HG03103 (cell line): ENCODE measurements at regions not wholly inside any gene's neighbourhood (a gene's known extent, or its start where the extent isn't known, plus 50 kb on each side); places are given as distances from the start of the nearest gene placed in this dataset.

ENCODE experiments used
- ATAC-seq: cut with Tn5 transposase; IDR thresholded peaks from one replicate; pipeline ENCODE4 v1.9.1; 2021; ENCODE audit warnings: low read depth; ENCODE audit not compliant: unreplicated experiment

DNA sequence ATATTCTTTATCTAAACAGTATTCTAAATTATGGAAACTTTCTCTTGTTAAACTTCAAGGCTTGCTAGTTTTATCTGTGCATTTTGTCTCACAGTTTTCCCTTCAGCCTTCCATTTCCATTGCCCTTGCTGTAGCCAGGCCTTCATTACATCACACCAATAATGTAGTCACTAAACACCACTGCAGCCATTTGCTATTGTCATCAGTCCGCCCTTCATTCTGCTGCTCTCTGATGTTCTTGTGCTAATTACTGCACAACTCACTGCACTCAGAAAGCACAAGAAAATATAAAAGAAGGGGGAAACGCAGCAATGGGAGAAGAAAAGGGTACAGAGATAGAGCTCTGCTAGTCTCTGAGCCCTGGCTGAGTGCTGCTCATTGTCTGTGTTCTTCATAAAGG, 239.6 kb upstream of the FSTL5 start:
- no peak for ATAC-seq

DNA sequence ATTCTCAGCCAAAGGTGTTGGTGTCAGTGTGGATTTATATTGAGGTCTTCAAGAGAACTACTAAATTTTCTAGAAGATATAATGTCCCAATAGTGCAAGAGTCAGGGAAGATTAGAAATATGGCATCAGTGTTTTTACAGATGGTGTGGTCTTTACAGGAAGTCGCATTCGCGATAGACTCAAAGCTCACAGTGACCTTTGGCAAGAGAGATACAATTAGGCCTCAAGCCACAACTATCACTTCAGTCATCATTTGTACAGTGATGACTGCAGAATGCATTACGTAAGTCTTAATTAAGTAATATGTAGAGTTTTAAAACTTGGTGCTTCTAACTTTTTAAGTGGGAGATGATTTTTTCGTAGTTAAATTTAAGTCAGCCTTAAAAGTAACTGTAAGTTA, 237.2 kb upstream of the FSTL5 start:
- ATAC-seq: no peak

DNA sequence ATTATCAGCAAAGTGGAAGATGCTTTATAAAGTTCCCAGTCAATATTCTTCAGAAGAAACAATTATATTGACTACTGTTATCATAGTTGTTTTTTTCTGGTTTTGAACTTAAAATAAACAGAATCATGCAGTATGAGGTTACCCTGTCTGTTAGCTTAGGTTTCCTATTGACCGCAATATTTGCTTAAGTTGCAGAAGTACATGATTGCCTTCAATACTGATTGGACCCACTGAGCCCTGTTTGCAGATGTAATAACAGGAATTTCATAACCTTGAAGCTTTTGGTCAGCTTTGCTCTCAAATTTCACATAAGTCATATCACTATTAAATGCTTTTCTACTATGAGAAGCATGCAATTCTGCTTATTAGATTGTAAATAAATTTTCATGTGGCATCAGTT, 229.1 kb upstream of the FSTL5 start:
- ATAC-seq: no peak

DNA sequence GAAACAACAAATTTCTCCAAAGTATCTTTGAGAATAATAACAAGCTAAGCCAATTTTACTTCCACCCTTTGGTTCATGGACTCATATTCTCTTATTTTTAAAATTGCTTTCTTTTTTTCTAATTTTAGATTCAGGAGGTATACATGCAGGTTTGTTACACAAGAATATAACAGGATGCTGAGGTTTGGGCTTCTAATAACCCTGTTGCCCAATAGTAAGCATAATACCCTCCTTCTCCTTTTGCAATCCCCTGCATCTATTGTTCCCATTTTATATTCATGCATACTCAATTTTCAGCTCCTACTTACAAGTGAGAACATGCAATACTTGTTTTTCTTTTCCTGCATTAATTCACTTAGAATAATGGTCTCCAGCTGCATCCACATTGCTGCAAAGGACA, 202.3 kb upstream of the FSTL5 start:
- ATAC-seq: no peak

DNA sequence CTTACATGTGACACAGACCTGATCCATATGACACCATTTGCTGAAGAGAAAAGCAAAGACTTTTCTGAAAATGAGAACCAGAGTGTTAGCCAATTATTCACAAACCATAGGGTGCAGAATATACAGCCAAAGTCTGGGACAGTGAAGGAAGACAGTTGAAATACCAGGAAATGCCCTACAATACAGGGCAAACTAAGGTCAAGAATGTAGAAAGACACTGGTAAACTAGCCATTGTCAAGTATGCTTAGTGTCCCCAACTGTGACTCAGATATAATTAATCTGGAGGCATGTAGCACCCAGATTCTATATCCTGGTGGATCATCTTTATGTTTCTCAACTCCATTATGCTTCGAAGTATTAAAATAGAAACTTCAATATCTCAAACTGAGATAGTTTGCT, 200.9 kb upstream of the FSTL5 start:
- ATAC-seq: no peak

GRCh38 chr4:162360369-162361149, 196.8 kb upstream of the FSTL5 start:
- ATAC-seq: no peak

GRCh38 chr4:162356181-162356580, 192.4 kb upstream of the FSTL5 start:
- ATAC-seq: no peak

DNA sequence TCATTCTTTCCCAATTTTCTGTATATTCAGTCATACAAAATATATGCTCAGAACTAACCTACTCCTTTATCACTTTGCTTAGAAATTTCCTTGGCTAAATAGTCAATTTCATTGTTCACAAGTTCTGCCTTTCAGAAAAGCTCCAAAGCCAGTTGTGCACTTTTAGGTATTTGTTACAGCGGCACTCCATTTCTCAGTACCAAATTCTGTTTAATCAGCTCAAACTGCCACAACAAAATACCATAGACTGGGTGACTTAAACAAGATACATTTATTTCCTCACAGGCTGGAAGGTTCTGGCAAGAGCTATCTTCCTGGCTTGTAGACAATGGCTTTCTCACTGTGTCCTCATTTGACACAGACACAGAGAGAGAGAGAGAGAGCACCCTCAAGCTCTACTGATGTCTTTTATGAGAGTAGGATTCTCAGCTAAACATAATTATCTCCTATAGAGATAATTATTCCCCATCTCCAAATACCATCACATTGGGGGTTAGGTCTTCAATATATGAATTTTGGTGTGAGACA, 188.8 kb upstream of the FSTL5 start:
- no peak for ATAC-seq

DNA sequence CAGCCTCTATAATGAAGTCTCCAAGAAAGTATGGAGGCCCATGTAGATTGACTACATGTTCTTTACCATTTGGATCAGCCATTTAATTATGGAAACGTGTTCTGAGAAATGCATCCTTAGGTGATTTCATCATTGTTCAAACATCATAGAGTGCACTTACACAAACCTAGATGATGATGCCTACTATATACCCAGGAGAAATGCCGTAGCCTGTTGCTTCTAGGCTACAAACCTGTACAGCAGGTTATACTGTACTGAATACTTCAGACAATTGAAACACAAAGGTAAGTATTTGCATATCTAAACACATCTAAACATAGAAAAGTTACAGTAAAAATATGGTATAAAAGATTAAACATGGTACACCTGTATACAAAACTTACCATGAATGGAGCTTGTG, 186.5 kb upstream of the FSTL5 start:
- ATAC-seq: no peak

DNA sequence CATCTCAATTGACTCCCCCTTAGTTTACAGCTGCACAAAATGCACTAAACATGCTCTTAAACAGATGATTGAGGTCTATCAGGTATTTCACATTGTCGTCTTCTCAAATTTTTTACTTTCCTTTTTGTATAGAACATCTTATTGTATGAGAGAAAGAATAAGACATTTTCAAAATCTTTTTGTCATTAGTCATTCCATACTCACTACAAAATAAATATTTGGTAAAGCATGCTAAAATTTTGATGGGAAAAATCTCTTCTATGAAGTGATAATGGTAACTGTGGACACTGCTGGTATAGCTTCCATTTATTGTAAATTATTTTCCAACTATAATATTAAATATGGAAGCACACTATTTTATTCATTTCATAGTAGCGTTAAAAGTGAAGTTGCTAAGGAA, 185.6 kb upstream of the FSTL5 start:
- ATAC-seq: no peak

DNA sequence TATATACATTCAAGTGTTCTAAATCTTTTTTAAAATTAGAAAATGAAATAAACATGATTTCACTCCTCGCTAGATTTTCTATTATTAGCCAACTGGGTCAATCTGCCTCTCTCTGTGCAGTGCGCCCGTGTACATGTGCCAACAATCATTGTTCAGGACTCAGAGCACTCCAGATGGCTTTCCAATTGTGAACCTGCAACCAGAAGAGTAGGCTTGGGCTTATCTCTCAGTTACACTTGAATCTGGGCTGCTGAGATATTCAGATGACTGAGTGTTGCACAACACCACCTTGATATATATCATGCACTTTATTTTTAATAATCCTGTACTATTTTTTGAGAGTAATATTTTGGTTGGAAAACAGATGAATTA, 184.0 kb upstream of the FSTL5 start:
- ATAC-seq: no peak

GRCh38 chr4:162347156-162347841, 183.5 kb upstream of the FSTL5 start:
- ATAC-seq: no peak

DNA sequence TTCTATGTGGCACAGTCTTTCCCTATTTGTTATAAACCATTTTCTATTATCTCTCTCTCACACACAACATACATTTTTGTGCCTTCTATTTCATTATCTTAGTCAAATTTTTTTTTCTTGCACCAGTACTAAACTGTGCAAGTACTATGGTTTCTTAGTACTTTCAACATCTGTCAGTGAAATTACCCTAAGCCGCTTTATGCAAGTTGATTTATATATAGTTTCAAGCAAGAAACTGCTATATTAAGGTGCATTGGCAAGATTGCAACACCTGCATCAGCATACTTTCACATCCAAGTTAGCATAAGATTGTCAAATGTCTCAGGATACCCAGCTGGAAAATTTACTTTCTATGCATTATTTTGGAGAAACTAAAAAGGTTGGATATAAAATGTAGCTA, 180.2 kb upstream of the FSTL5 start:
- no peak for ATAC-seq

DNA sequence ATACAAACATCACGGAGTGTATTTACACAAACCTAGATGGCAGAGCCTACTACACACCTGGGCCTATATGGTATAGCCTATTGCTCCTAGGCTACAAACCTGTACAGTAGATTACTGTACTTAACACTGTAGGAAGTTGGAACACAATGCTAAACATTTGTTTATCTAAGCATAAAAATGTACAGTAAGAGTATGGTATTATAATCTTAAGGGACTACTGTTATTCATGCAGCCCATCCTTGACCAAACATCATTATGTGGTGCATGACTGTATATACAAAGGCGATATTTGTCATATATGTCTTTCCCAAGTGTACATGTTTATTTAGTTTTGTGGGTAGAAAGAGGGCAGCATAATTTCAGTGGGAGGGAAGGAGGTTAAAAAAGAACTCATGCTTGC, 177.7 kb upstream of the FSTL5 start:
- no peak for ATAC-seq

GRCh38 chr4:162323919-162324318, 160.1 kb upstream of the FSTL5 start:
- ATAC-seq: no peak

GRCh38 chr4:162322054-162322453, 158.3 kb upstream of the FSTL5 start:
- ATAC-seq: no peak

DNA sequence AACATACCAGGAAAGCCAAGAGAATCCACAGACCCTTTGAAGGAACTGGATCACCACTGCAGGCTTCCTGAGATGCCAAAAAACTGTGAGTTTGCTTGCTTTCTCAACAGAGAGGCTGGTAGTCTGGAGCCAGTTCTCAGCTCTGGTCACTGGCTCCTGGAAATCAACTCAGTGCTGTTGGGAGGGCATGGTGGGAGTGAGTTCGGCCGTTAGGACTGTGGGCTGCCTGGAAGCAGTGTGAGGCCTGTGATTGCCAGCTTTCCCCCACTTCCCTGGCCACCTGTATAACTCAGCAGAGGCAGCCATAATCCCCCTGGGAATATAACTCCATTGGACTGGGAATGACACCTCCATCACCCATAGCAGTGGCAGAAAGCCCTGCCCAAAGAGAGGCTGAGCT, 122.0 kb upstream of the FSTL5 start:
- ATAC-seq: no peak

GRCh38 chr4:162282684-162283083, 118.9 kb upstream of the FSTL5 start:
- ATAC-seq: no peak

DNA sequence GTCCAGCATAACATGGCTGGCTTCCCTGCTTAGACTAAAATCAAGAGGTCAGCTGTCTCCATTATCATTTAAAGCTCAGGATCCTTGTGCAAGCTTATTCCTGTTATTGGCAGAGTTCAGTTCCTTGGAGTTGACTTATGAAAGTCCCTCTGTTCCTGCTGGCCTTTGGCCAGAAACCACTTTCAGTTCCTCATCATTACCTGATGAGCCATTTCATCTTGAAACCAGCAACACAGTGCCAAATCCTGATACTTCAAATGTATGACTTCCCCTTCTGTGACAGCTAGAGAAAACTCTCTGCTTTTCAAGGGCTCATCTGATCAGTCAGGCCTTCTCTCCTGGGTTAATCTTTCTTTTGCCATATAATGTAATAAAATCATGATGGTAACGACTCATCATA, 110.6 kb upstream of the FSTL5 start:
- peak; percentile 88 for ATAC-seq

GRCh38 chr4:162272215-162272614, 108.4 kb upstream of the FSTL5 start:
- no peak for ATAC-seq

DNA sequence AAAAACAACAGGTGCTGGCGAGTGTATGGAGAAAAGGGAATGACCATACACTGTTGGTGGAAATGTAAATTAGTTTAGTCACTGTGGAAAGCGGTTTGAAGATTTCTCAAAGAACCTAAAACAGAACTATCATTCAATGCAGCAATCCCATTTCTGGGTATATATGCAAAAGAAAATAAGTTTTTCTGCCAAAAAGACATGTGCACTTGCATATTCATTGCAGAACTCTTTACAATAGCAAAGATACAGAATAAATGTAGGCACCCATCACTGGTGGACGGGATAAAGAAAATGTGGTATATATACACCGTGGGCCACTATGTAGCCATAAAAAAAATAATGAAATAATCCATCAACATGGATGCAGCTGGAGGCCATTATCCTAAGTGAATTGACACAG, 105.1 kb upstream of the FSTL5 start:
- ATAC-seq: no peak

GRCh38 chr4:162265802-162266201, 102.0 kb upstream of the FSTL5 start:
- ATAC-seq: no peak
